Lung (tissue), 11 donors: ENCODE measurements at regions not wholly inside any gene's neighbourhood (a gene's known extent, or its start where the extent isn't known, plus 50 kb on each side); places are given as distances from the start of the nearest gene placed in this dataset.

Experiments
- ATAC-seq: fragments of 200-7000 bp; cut with Tn5 transposase; one replicate; pipeline ENCODE4 v1.9.1; 2020; ENCODE audit warnings: moderate number of reproducible peaks; ENCODE audit not compliant: insufficient read depth, low FRiP score
- DNase-seq, 3 donors: peaks; one replicate each; pipeline ENCODE4 v3.0.0-alpha.2; 2013 to 2017
- H3K27ac ChIP-seq, 2 donors: one replicate each; pipeline ENCODE4 v1.5.1; 2013; ENCODE audit warnings: mild to moderate bottlenecking in 2 of 2, moderate library complexity in 2 of 2, control low read depth in 1 of 2, inconsistent platforms in 1 of 2, low read depth in 1 of 2, low read length in 1 of 2
- H3K27me3 ChIP-seq, 3 donors: one replicate each; pipeline ENCODE4 v1.5.1; 2013; ENCODE audit warnings: low read length in 2 of 3; ENCODE audit not compliant: control insufficient read depth in 3 of 3, insufficient read depth in 3 of 3
- H3K36me3 ChIP-seq, 4 donors: one replicate each; pipeline ENCODE4 v1.5.1; 2013; ENCODE audit warnings: low read length in 4 of 4, mild to moderate bottlenecking in 1 of 4, moderate library complexity in 1 of 4; ENCODE audit not compliant: control insufficient read depth in 4 of 4, insufficient read depth in 4 of 4
- H3K4me1 ChIP-seq, 5 donors: one replicate each; pipeline ENCODE4 v1.5.1; 2013; ENCODE audit warnings: low read length in 5 of 5, mild to moderate bottlenecking in 2 of 5, moderate library complexity in 1 of 5; ENCODE audit not compliant: control insufficient read depth in 5 of 5, insufficient read depth in 5 of 5
- H3K4me3 ChIP-seq: one replicate; pipeline ENCODE4 v1.5.1; 2013; ENCODE audit warnings: mild to moderate bottlenecking, control low read depth, moderate library complexity
- H3K9ac ChIP-seq, 2 donors: one replicate each; pipeline ENCODE4 v1.5.1; 2013; ENCODE audit warnings: low read length in 2 of 2, control low read depth in 1 of 2; ENCODE audit not compliant: insufficient read depth in 1 of 2
- H3K9me3 ChIP-seq, 4 donors: one replicate each; pipeline ENCODE4 v1.5.1; 2013; ENCODE audit warnings: low read length in 3 of 4, mild to moderate bottlenecking in 1 of 4, moderate library complexity in 1 of 4; ENCODE audit not compliant: control insufficient read depth in 4 of 4, insufficient read depth in 3 of 4
- CTCF ChIP-seq: IDR thresholded peaks from 2 replicates; pipeline ENCODE4 v1.5.1; 2012; ENCODE audit warnings: mild to moderate bottlenecking; ENCODE audit errors: control extremely low read depth, extremely low read depth
- WGBS, 2 donors: extraction: QIAGEN DNeasy Blood & Tissue Kit; methylation state at CpG; one replicate each; pipeline ENCODE4 v1.1.7; 2013; 5-methylcytosine and 5-hydroxymethylcytosine counted together
- donor health status: control.
- donor health status: control.
- donor health status: Bipolar disorder and iron deficiency.
- donor health status: healthy.
- donor health status: DM: yes; HTN: yes; CAD: no.

GRCh38 chr1:87563211-87563610 lies 234.5 kb downstream of the LMO4 start:
- no peak for ATAC-seq

GRCh38 chr1:87565861-87566260 lies 237.2 kb downstream of the LMO4 start:
- H3K4me1 ChIP-seq = peaks cover 0 to 4% (median 0%) of the 10 kb centered on the region in 5 donors
- H3K9ac ChIP-seq = no peak overlapping the region
- no peaks in the 10 kb centered on the region for H3K27me3 ChIP-seq
- no peak overlapping the region for H3K4me3 ChIP-seq
- no peak overlapping the region for H3K27ac ChIP-seq
- H3K36me3 ChIP-seq = no peaks in the 10 kb centered on the region
- DNase-seq (no peak), ATAC-seq (no peak)
- WGBS, 2 donors = 90 to 92% methylated on average over 5 of the region's 5 CpGs
- no peak for TF ChIP-seq CTCF
- H3K9me3 ChIP-seq = no peaks in the 10 kb centered on the region

More at GRCh38 chr1:87563211-87563610, 234.5 kb downstream of the LMO4 start:
- Histone ChIP-seq H3K36me3 (no peaks in the 10 kb centered on the region), H3K27me3 (no peaks in the 10 kb centered on the region), H3K9ac (no peak overlapping the region), H3K4me3 (no peak overlapping the region), H3K27ac (no peak overlapping the region), H3K4me1 (no peaks in the 10 kb centered on the region), H3K9me3 (no peaks in the 10 kb centered on the region)
- no peak for TF ChIP-seq CTCF
- WGBS, 2 donors = 83 to 90% methylated on average over 4 of the region's 4 CpGs
- no peak for DNase-seq

GRCh38 chr1:87568005-87568404 lies 239.3 kb downstream of the LMO4 start:
- no peaks in the 10 kb centered on the region for H3K9me3 ChIP-seq
- H3K27me3 ChIP-seq = no peaks in the 10 kb centered on the region
- no peak for TF ChIP-seq CTCF
- H3K9ac ChIP-seq = no peak overlapping the region
- DNase-seq (peak; percentile 27 to 69 (median 37)), ATAC-seq (no peak)
- WGBS, 2 donors = 69 to 88% methylated on average over 4 of the region's 4 CpGs
- H3K4me1 ChIP-seq = peaks cover 0 to 4% (median 0%) of the 10 kb centered on the region in 5 donors
- no peak overlapping the region for H3K4me3 ChIP-seq
- H3K27ac ChIP-seq = no peak overlapping the region
- no peaks in the 10 kb centered on the region for H3K36me3 ChIP-seq

- H3K4me1 ChIP-seq = peaks cover 0 to 4% (median 0%) of the 10 kb centered on the region in 5 donors
- no peaks in the 10 kb centered on the region for H3K27me3 ChIP-seq
- no peaks in the 10 kb centered on the region for H3K36me3 ChIP-seq
- H3K9me3 ChIP-seq = no peaks in the 10 kb centered on the region
- no peak overlapping the region for H3K4me3 ChIP-seq
- 64 to 75% methylated on average over 3 of the region's 3 CpGs for WGBS, 2 donors
- TF ChIP-seq CTCF = no peak
- H3K9ac ChIP-seq = no peak overlapping the region
- ATAC-seq (no peak), DNase-seq (peak in 2 of 3 donors; percentile 21 to 63)
- H3K27ac ChIP-seq = no peak overlapping the region
Measured at GRCh38 chr1:87568911-87569310, 240.2 kb downstream of the LMO4 start.
